Tibial nerve (tissue), 4 donors: ENCODE measurements at regions not wholly inside any gene's neighbourhood (a gene's known extent, or its start where the extent isn't known, plus 50 kb on each side); places are given as distances from the start of the nearest gene placed in this dataset.

Experiments
- DNase-seq, 2 donors: peaks; one replicate each; pipeline ENCODE4 v3.0.0-alpha.2; 2019; ENCODE audit warnings: low spot score in 2 of 2
- H3K27ac ChIP-seq, 4 donors: fragments of 200-600 bp; sonication (generic) in 3 of 4; one replicate each; pipeline ENCODE4 v1.5.1; 2017 to 2019; ENCODE audit warnings: mild to moderate bottlenecking in 1 of 4
- H3K27me3 ChIP-seq, 2 donors: fragments of 200-600 bp; sonication (generic) in 1 of 2; one replicate each; pipeline versions ENCODE4 v1.5.1 to v1.6.0; 2017 to 2019
- H3K36me3 ChIP-seq, 3 donors: fragments of 200-600 bp; sonication (generic); one replicate each; pipeline ENCODE4 v1.5.1; 2018 to 2019
- H3K4me1 ChIP-seq, 4 donors: fragments of 200-600 bp; sonication (generic) in 3 of 4; one replicate each; pipeline ENCODE4 v1.5.1; 2017 to 2019
- H3K4me3 ChIP-seq, 4 donors: fragments of 200-600 bp; sonication (generic) in 3 of 4; one replicate each; pipeline ENCODE4 v1.5.1; 2017 to 2019; ENCODE audit warnings: mild to moderate bottlenecking in 1 of 4, moderate library complexity in 1 of 4
- H3K9me3 ChIP-seq, 4 donors: fragments of 200-600 bp; sonication (generic) in 3 of 4; one replicate each; pipeline ENCODE4 v1.5.1; 2017 to 2019
- CTCF ChIP-seq, 5 experiments: fragments of 200-600 bp in 3 of 5; fragments of 450-650 bp in 2 of 5; sonication (generic) in 3 of 5; IDR thresholded peaks; one replicate each; pipeline ENCODE4 v1.5.1; 2016 to 2019; ENCODE audit warnings: antibody characterized with exemption in 5 of 5, mild to moderate bottlenecking in 3 of 5, moderate library complexity in 2 of 5
- EP300 ChIP-seq, 2 donors: sonication (generic); formaldehyde crosslinking; IDR thresholded peaks; one replicate each; pipeline ENCODE4 v1.6.1; 2017; ENCODE audit warnings: antibody characterized with exemption in 2 of 2, mild to moderate bottlenecking in 1 of 2
- POLR2A ChIP-seq, 2 donors: fragments of 450-650 bp; IDR thresholded peaks; one replicate each; pipeline ENCODE4 v1.6.1; 2017; ENCODE audit warnings: antibody characterized with exemption in 2 of 2, mild to moderate bottlenecking in 2 of 2, moderate library complexity in 2 of 2
- WGBS, 2 donors: methylation state at CpG; one replicate each; pipeline ENCODE4 v1.1.5; 2018; 5-methylcytosine and 5-hydroxymethylcytosine counted together

GRCh38 chr18:56289381-56289780 lies 349.0 kb downstream of the TXNL1 start:
- 81 to 83% methylated on average over 2 of the region's 2 CpGs for WGBS, 2 donors
- Histone ChIP-seq H3K36me3 (no peaks in the 10 kb centered on the region), H3K27me3 (no peaks in the 10 kb centered on the region), H3K27ac (no peak overlapping the region), H3K4me3 (no peak overlapping the region), H3K4me1 (no peaks in the 10 kb centered on the region), H3K9me3 (no peaks in the 10 kb centered on the region)
- TF ChIP-seq CTCF (IDR thresholded peaks at IDR 0.05) (no peak), POLR2A (IDR thresholded peaks at IDR 0.05) (no peak), EP300 (IDR thresholded peaks at IDR 0.05) (no peak)
- no peak for DNase-seq

- DNase-seq, result no peak
- no peak overlapping the region for H3K27ac ChIP-seq
- no peaks in the 10 kb centered on the region for H3K4me1 ChIP-seq
- 65 to 68% methylated on average over 4 of the region's 4 CpGs for WGBS, 2 donors
- H3K27me3 ChIP-seq, result no peaks in the 10 kb centered on the region
- no peak overlapping the region for H3K4me3 ChIP-seq
- no peaks in the 10 kb centered on the region for H3K36me3 ChIP-seq
- no peaks in the 10 kb centered on the region for H3K9me3 ChIP-seq
- TF ChIP-seq POLR2A (IDR thresholded peaks at IDR 0.05), result no peak
- TF ChIP-seq CTCF (IDR thresholded peaks at IDR 0.05), result no peak
- no peak for TF ChIP-seq EP300 (IDR thresholded peaks at IDR 0.05)
Observed at GRCh38 chr18:56286775-56287325, 351.5 kb downstream of the TXNL1 start.

GRCh38 chr18:56285387-56286065 lies 352.9 kb downstream of the TXNL1 start:
- no peaks in the 10 kb centered on the region for H3K9me3 ChIP-seq
- no peak overlapping the region for H3K4me3 ChIP-seq
- H3K36me3 ChIP-seq, result no peaks in the 10 kb centered on the region
- H3K27ac ChIP-seq, result no peak overlapping the region
- TF ChIP-seq EP300 (IDR thresholded peaks at IDR 0.05), result no peak
- TF ChIP-seq CTCF (IDR thresholded peaks at IDR 0.05), result no peak
- TF ChIP-seq POLR2A (IDR thresholded peaks at IDR 0.05), result no peak
- H3K4me1 ChIP-seq, result no peaks in the 10 kb centered on the region
- WGBS, 2 donors, result 95 to 96% methylated on average over 9 of the region's 9 CpGs
- no peak for DNase-seq
- H3K27me3 ChIP-seq, result no peaks in the 10 kb centered on the region

DNA sequence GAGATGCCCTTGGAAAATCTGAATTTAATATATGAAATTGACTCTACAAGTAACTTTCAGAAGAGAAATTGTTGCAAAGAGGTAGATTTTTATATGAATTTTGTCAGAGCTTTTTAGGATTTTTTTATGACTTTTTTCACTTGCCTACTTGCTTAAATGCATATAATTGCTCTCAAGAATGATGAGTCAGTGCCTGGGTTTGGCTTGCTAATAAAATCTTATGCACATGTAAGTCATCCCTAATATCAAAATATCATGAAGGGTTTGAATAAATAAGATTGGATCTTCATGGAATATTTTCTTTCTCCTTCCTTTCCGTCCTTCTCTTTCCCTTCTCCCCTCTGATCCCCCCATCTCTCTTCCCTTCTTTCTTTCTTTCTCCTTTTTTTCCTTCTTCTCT lies 354.1 kb downstream of the TXNL1 start:
- no peaks in the 10 kb centered on the region for H3K36me3 ChIP-seq
- WGBS, 2 donors, result 76 to 92% methylated on average over 1 of the region's 1 CpG
- H3K27ac ChIP-seq, result no peak overlapping the region
- H3K27me3 ChIP-seq, result no peaks in the 10 kb centered on the region
- H3K4me3 ChIP-seq, result no peak overlapping the region
- TF ChIP-seq POLR2A (IDR thresholded peaks at IDR 0.05), result no peak
- no peak for TF ChIP-seq EP300 (IDR thresholded peaks at IDR 0.05)
- TF ChIP-seq CTCF (IDR thresholded peaks at IDR 0.05), result no peak
- H3K9me3 ChIP-seq, result no peaks in the 10 kb centered on the region
- DNase-seq, result no peak
- H3K4me1 ChIP-seq, result no peaks in the 10 kb centered on the region

DNA sequence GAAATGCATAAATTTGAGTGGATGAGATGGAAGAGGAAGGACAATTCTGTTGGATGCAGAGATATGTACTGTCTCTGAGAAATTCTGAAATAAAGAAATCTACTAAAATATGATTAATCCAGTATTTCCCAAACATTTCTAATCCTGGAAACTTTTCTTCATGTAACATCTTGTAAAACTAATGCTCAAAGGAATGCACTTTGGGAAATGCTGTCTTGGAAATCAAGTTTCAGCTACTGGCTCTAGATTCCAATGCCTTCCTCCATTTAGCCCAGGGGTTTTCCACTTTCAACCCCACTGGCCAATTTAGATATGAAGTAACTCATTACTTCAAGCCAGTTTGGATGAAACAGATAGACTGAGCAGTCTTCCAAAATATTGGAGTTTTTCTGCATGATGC lies 355.1 kb downstream of the TXNL1 start:
- H3K27me3 ChIP-seq, result no peaks in the 10 kb centered on the region
- no peak for TF ChIP-seq EP300 (IDR thresholded peaks at IDR 0.05)
- TF ChIP-seq POLR2A (IDR thresholded peaks at IDR 0.05), result no peak
- no peak for TF ChIP-seq CTCF (IDR thresholded peaks at IDR 0.05)
- H3K36me3 ChIP-seq, result no peaks in the 10 kb centered on the region
- DNase-seq, result no peak
- no peak overlapping the region for H3K27ac ChIP-seq
- H3K9me3 ChIP-seq, result no peaks in the 10 kb centered on the region
- no peak overlapping the region for H3K4me3 ChIP-seq
- H3K4me1 ChIP-seq, result no peaks in the 10 kb centered on the region
